GM12891 (cell line): ENCODE measurements at regions not wholly inside any gene's neighbourhood (a gene's known extent, or its start where the extent isn't known, plus 50 kb on each side); places are given as distances from the start of the nearest gene placed in this dataset.

Source experiments
- POLR2A ChIP-seq: IDR thresholded peaks from 2 replicates; pipeline ENCODE4 v1.6.1; 2011; ENCODE audit warnings: low read depth, low read length, control low read depth
- POLR2AphosphoS5 ChIP-seq: IDR thresholded peaks from 2 replicates; pipeline ENCODE4 v1.6.1; 2011; ENCODE audit warnings: low read depth, low read length, control low read depth
- TAF1 ChIP-seq: IDR thresholded peaks from 2 replicates; pipeline ENCODE4 v1.6.1; 2011; ENCODE audit warnings: low read depth, low read length, control low read depth

DNA sequence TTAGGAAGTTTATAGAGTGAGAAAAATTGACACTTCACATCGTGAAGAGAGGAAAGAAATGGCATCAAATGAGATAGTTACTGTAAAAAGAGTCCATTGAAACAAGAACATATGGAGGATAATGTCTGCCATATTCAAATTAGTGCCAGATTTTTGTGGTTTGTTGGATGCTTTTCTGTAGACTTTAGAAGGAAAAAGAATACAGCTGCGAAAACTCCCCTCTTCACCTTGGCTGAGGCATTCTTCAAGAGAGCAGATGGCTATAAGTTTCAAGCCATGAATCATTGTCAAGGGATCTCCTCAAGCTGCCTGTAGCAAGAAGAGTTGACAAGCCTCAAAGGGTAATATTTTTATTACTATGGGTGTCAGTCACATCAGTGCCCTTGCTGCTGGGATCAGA lies 507.4 kb upstream of the RAG2 start:
- TF ChIP-seq POLR2A (no peak), POLR2AphosphoS5 (no peak), TAF1 (no peak)
